Thoracic aorta (tissue), 2 donors: ENCODE measurements at regions not wholly inside any gene's neighbourhood (a gene's known extent, or its start where the extent isn't known, plus 50 kb on each side); places are given as distances from the start of the nearest gene placed in this dataset.

Experiments used
- ATAC-seq: fragments of 150-250 bp; one replicate; pipeline ENCODE4 v1.8.0; 2017; ENCODE audit warnings: low read depth; ENCODE audit not compliant: insufficient number of reproducible peaks, low FRiP score
- DNase-seq: peaks from one replicate; pipeline ENCODE4 v3.0.0-alpha.2; 2020; ENCODE audit warnings: low spot score
- H3K27ac ChIP-seq, 2 donors: fragments of 200-600 bp; sonication (generic); 1 replicate in 1 of 2; 2 replicates in 1 of 2; pipeline ENCODE4 v1.5.1; 2016; ENCODE audit warnings: mild to moderate bottlenecking in 2 of 2, moderate library complexity in 2 of 2
- H3K27me3 ChIP-seq: fragments of 200-600 bp; sonication (generic); replicated peaks from 2 replicates; pipeline ENCODE4 v1.6.0; 2016; ENCODE audit warnings: mild to moderate bottlenecking; ENCODE audit not compliant: insufficient read depth
- H3K36me3 ChIP-seq: fragments of 200-600 bp; sonication (generic); one replicate; pipeline ENCODE4 v1.5.1; 2016
- H3K4me1 ChIP-seq, 2 donors: fragments of 200-600 bp; sonication (generic); 1 replicate in 1 of 2; 2 replicates in 1 of 2; pipeline versions ENCODE4 v1.5.1 to v1.6.0; 2016; ENCODE audit warnings: low read depth in 2 of 2, mild to moderate bottlenecking in 1 of 2; ENCODE audit not compliant: control insufficient read depth in 1 of 2
- H3K4me3 ChIP-seq: fragments of 200-600 bp; sonication (generic); 2 replicates; pipeline ENCODE4 v1.5.1; 2016; ENCODE audit warnings: mild to moderate bottlenecking
- H3K9me3 ChIP-seq: fragments of 200-600 bp; sonication (generic); 2 replicates; pipeline ENCODE4 v1.5.1; 2016
- CTCF ChIP-seq: fragments of 200-600 bp; sonication (generic); IDR thresholded peaks from one replicate; pipeline ENCODE4 v1.5.1; 2019; ENCODE audit warnings: antibody characterized with exemption

- ATAC-seq (no peak), DNase-seq (no peak)
- no peaks in the 10 kb centered on the region for H3K9me3 ChIP-seq
- H3K27me3 ChIP-seq, result no peaks in the 10 kb centered on the region
- no peak overlapping the region for H3K27ac ChIP-seq
- no peaks in the 10 kb centered on the region for H3K36me3 ChIP-seq
- H3K4me1 ChIP-seq, result no peaks in the 10 kb centered on the region
- H3K4me3 ChIP-seq, result no peak overlapping the region
- TF ChIP-seq CTCF, result no peak
These were observed 462.3 kb downstream of the GABRG2 start for GRCh38 chr5:162529886-162530285.

DNA sequence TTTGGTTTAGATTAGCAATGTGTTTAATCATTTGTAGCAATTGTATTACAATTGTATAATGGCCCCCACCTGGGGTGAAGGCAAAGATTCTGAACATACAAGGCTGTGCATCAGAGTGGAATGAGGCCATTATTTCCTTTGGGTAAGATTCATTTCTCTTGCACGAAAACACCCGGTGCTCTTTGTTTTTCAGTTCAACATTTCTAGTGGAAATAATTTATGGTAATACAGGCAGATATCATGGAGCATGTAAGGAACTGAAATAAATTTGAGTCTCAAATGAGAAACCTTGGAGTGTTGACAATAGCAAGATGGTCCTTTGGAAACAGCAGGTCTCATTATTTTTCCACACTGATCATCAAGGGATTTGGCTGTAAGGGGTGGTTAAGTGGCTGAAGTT, 475.9 kb downstream of the GABRG2 start:
- no peak for TF ChIP-seq CTCF
- DNase-seq, result no peak
- no peak for ATAC-seq

DNA sequence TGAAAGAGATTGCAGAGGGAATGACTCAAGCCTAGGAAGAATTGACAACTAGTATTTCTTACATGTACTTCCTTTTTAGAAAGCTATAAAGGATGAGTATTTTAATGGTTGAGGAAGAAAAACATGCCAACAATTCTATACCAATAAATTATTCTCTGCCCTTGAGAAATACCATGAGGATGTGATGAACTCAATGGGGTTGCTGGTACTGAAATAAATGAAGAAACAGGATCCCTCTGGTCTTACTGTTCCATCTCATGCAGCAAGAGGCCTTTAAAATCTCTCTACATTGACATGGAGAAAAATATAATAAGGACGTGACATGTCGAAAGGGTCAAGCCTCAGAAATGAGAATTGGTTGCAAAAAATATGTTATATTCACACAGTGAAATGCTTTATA, 477.3 kb downstream of the GABRG2 start:
- Histone ChIP-seq H3K27ac (no peak overlapping the region), H3K9me3 (no peaks in the 10 kb centered on the region), H3K36me3 (no peaks in the 10 kb centered on the region), H3K4me1 (no peaks in the 10 kb centered on the region), H3K4me3 (no peak overlapping the region), H3K27me3 (no peaks in the 10 kb centered on the region)
- DNase-seq (no peak), ATAC-seq (no peak)
- no peak for TF ChIP-seq CTCF

More for the DNA sequence above, 475.9 kb downstream of the GABRG2 start:
- Histone ChIP-seq H3K9me3 (no peaks in the 10 kb centered on the region), H3K4me3 (no peak overlapping the region), H3K36me3 (no peaks in the 10 kb centered on the region), H3K27me3 (no peaks in the 10 kb centered on the region), H3K27ac (no peak overlapping the region), H3K4me1 (no peaks in the 10 kb centered on the region)

DNA sequence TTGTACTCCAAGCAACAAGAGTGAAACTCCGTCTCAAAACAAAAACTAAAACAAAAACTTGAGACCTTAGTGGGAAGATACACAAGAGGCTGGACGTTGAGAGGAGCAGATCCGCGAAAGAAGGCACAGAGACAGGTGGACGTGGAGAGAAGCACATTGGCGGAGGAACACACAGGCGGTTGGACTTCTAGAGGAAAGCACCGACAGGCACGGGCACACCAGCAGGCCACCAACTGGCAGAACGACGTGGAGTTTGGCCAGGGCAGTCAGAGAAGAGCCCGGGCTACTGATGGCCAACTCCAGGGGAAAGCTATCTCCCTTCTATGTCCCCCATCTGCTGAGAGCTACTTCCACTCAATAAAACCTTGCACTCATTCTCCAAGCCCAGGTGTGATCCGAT, 482.7 kb downstream of the GABRG2 start:
- no peak for DNase-seq
- Histone ChIP-seq H3K4me3 (no peak overlapping the region), H3K36me3 (no peaks in the 10 kb centered on the region), H3K27me3 (no peaks in the 10 kb centered on the region), H3K9me3 (peaks cover 2% of the 10 kb centered on the region), H3K4me1 (no peaks in the 10 kb centered on the region), H3K27ac (no peak overlapping the region)
- no peak for TF ChIP-seq CTCF
- ATAC-seq, result no peak

DNA sequence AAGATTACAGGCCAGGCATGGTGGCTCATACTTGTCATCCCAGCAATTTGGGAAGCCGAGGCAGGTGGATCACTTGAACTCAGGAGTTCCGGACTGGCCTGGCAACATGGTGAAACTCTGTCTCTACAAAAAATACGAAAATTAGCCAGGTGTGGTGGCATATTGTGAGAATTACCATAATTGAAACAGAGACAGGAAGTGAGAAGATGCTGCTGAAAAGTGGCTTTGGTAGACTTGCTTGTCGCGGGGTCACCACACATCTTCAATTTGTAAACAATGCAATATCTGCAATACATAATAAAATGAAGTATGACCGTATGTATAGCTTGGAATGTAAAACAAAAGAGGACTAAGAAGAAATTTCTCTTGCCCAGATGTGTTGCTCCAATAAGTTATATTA, 490.5 kb downstream of the GABRG2 start:
- Histone ChIP-seq H3K4me3 (no peak overlapping the region), H3K27ac (no peak overlapping the region), H3K36me3 (no peaks in the 10 kb centered on the region), H3K27me3 (no peaks in the 10 kb centered on the region), H3K4me1 (no peaks in the 10 kb centered on the region), H3K9me3 (no peaks in the 10 kb centered on the region)
- no peak for ATAC-seq
- DNase-seq, result no peak
- no peak for TF ChIP-seq CTCF
